ENCODE measurements at regions not wholly inside any gene's neighbourhood (a gene's known extent, or its start where the extent isn't known, plus 50 kb on each side); places are given as distances from the start of the nearest gene placed in this dataset.

GRCh38 chr5:65068410-65068809, 299.7 kb downstream of the CWC27 start:
- DNase-seq (ENCODE audit: low read depth): no peak

GRCh38 chr5:65070026-65070425, 301.3 kb downstream of the CWC27 start:
- no peak for DNase-seq (ENCODE audit: low read depth)

- no peak for DNase-seq (ENCODE audit: low read depth)
Observed at GRCh38 chr5:65072850-65073249, 304.1 kb downstream of the CWC27 start.

- no peak for DNase-seq (ENCODE audit: low read depth)
Observed at GRCh38 chr5:65073250-65073661, 304.5 kb downstream of the CWC27 start.

- no peak for DNase-seq (ENCODE audit: low read depth)
Observed at GRCh38 chr5:65075623-65076250, 307.0 kb downstream of the CWC27 start.

- peak; percentile 37 for DNase-seq (ENCODE audit: low read depth)
Observed at GRCh38 chr5:65076251-65076869, 307.6 kb downstream of the CWC27 start.

- no peak for DNase-seq (ENCODE audit: low read depth)
Observed at GRCh38 chr5:65077653-65078052, 308.9 kb downstream of the CWC27 start.

- DNase-seq (ENCODE audit: low read depth): no peak
Observed at GRCh38 chr5:65078331-65078730, 309.6 kb downstream of the CWC27 start.

GRCh38 chr5:65081071-65081470, 312.3 kb downstream of the CWC27 start:
- DNase-seq (ENCODE audit: low read depth): no peak

GRCh38 chr5:65084795-65085515, 316.2 kb downstream of the CWC27 start:
- no peak for DNase-seq (ENCODE audit: low read depth)

GRCh38 chr5:65085516-65085850, 316.8 kb downstream of the CWC27 start:
- DNase-seq (ENCODE audit: low read depth): no peak

GRCh38 chr5:65086234-65086890, 317.6 kb downstream of the CWC27 start:
- no peak for DNase-seq (ENCODE audit: low read depth)

- DNase-seq (ENCODE audit: low read depth): no peak
Observed at GRCh38 chr5:65087154-65087553, 318.4 kb downstream of the CWC27 start.

GRCh38 chr5:65094279-65094678, 325.5 kb downstream of the CWC27 start:
- DNase-seq (ENCODE audit: low read depth): no peak

- no peak for DNase-seq (ENCODE audit: low read depth)
Observed at GRCh38 chr5:65098393-65098792, 329.7 kb downstream of the CWC27 start.
